ENCODE measurements at regions not wholly inside any gene's neighbourhood (a gene's known extent, or its start where the extent isn't known, plus 50 kb on each side); places are given as distances from the start of the nearest gene placed in this dataset.
A peak's percentile ranks its signal among the peaks of the same experiment; 100 is the strongest.

GRCh38 chr4:179007755-179008154 is 1565.5 kb upstream of the AGA start:
- Histone ChIP-seq H3K9me3 (ENCODE audit: severe bottlenecking) (no peaks in the 10 kb centered on the region), H3K4me3 (ENCODE audit: severe bottlenecking) (no peak overlapping the region), H3K36me3 (ENCODE audit: low read depth) (no peaks in the 10 kb centered on the region), H3K27me3 (ENCODE audit: insufficient read depth, poor library complexity, severe bottlenecking) (no peaks in the 10 kb centered on the region), H3K4me1 (ENCODE audit: insufficient read depth, poor library complexity, severe bottlenecking) (no peaks in the 10 kb centered on the region), H3K27ac (ENCODE audit: poor library complexity, severe bottlenecking) (no peak overlapping the region)
- ATAC-seq (ENCODE audit: low read depth) (no peak), DNase-seq (ENCODE audit: low spot score) (no peak)
- TF ChIP-seq CTCF (IDR thresholded peaks at IDR 0.05; ENCODE audit: poor library complexity, severe bottlenecking): no peak

- no peak for TF ChIP-seq CTCF (IDR thresholded peaks at IDR 0.05; ENCODE audit: poor library complexity, severe bottlenecking)
- no peak for DNase-seq (ENCODE audit: low spot score)
- H3K27me3 ChIP-seq (ENCODE audit: insufficient read depth, poor library complexity, severe bottlenecking): no peaks in the 10 kb centered on the region
These were observed 1575.3 kb upstream of the AGA start for GRCh38 chr4:179017581-179017980.

GRCh38 chr4:179027569-179027968 is 1585.3 kb upstream of the AGA start:
- DNase-seq (ENCODE audit: low spot score): no peak
- no peaks in the 10 kb centered on the region for H3K9me3 ChIP-seq (ENCODE audit: severe bottlenecking)

More at GRCh38 chr4:179017581-179017980, 1575.3 kb upstream of the AGA start:
- Histone ChIP-seq H3K27ac (ENCODE audit: poor library complexity, severe bottlenecking) (no peak overlapping the region), H3K9me3 (ENCODE audit: severe bottlenecking) (no peaks in the 10 kb centered on the region), H3K36me3 (ENCODE audit: low read depth) (no peaks in the 10 kb centered on the region), H3K4me1 (ENCODE audit: insufficient read depth, poor library complexity, severe bottlenecking) (no peaks in the 10 kb centered on the region), H3K4me3 (ENCODE audit: severe bottlenecking) (no peak overlapping the region)
- no peak for ATAC-seq (ENCODE audit: low read depth)

GRCh38 chr4:179028321-179028720 is 1586.1 kb upstream of the AGA start:
- peak; percentile 35; the same call in 1 of the 3 replicates for ATAC-seq (ENCODE audit: low read depth)
- Histone ChIP-seq H3K27ac (ENCODE audit: poor library complexity, severe bottlenecking) (no peak overlapping the region), H3K9me3 (ENCODE audit: severe bottlenecking) (no peaks in the 10 kb centered on the region), H3K36me3 (ENCODE audit: low read depth) (no peaks in the 10 kb centered on the region), H3K4me3 (ENCODE audit: severe bottlenecking) (no peak overlapping the region), H3K4me1 (ENCODE audit: insufficient read depth, poor library complexity, severe bottlenecking) (no peaks in the 10 kb centered on the region), H3K27me3 (ENCODE audit: insufficient read depth, poor library complexity, severe bottlenecking) (no peaks in the 10 kb centered on the region)
- no peak for DNase-seq (ENCODE audit: low spot score)
- TF ChIP-seq CTCF (IDR thresholded peaks at IDR 0.05; ENCODE audit: poor library complexity, severe bottlenecking): no peak

More at GRCh38 chr4:179027569-179027968, 1585.3 kb upstream of the AGA start:
- no peak overlapping the region for H3K27ac ChIP-seq (ENCODE audit: poor library complexity, severe bottlenecking)
- H3K4me3 ChIP-seq (ENCODE audit: severe bottlenecking): no peak overlapping the region
- no peaks in the 10 kb centered on the region for H3K27me3 ChIP-seq (ENCODE audit: insufficient read depth, poor library complexity, severe bottlenecking)
- no peak for ATAC-seq (ENCODE audit: low read depth)
- no peaks in the 10 kb centered on the region for H3K36me3 ChIP-seq (ENCODE audit: low read depth)
- no peaks in the 10 kb centered on the region for H3K4me1 ChIP-seq (ENCODE audit: insufficient read depth, poor library complexity, severe bottlenecking)
- TF ChIP-seq CTCF (IDR thresholded peaks at IDR 0.05; ENCODE audit: poor library complexity, severe bottlenecking): no peak

- TF ChIP-seq CTCF (IDR thresholded peaks at IDR 0.05; ENCODE audit: poor library complexity, severe bottlenecking): no peak
- no peak for DNase-seq (ENCODE audit: low spot score)
- no peaks in the 10 kb centered on the region for H3K27me3 ChIP-seq (ENCODE audit: insufficient read depth, poor library complexity, severe bottlenecking)
- no peaks in the 10 kb centered on the region for H3K36me3 ChIP-seq (ENCODE audit: low read depth)
- no peak overlapping the region for H3K4me3 ChIP-seq (ENCODE audit: severe bottlenecking)
- no peak for ATAC-seq (ENCODE audit: low read depth)
- H3K9me3 ChIP-seq (ENCODE audit: severe bottlenecking): no peaks in the 10 kb centered on the region
- H3K4me1 ChIP-seq (ENCODE audit: insufficient read depth, poor library complexity, severe bottlenecking): no peaks in the 10 kb centered on the region
- no peak overlapping the region for H3K27ac ChIP-seq (ENCODE audit: poor library complexity, severe bottlenecking)
These were observed 1587.4 kb upstream of the AGA start for GRCh38 chr4:179029683-179030082.

Data from RWPE2 (cell line).